ENCODE measurements at regions not wholly inside any gene's neighbourhood (a gene's known extent, or its start where the extent isn't known, plus 50 kb on each side); places are given as distances from the start of the nearest gene placed in this dataset.
"Not testable (repeated sequence)": the region's sequence is repeated elsewhere in the genome, so short reads cannot be mapped to it uniquely, and the experiment has no call there.

DNA sequence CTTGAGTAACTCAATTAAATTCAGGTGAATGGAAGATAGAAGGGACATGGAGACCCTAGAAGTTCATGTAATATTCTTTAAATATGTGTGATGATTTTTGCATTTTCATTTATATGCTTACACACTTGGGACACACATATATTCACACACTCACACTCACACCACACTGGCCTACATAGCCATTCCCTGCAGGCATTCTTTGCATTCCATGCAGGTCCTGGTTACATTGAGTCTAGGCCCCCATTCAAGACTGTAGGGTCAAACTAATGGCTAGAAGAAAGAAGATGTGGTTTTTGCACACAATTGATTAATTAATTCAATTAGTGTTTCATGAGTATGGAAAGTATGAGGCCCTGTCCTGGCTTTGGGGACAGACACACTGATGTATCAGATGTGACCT is 249.4 kb downstream of the HNMT start:
- in situ Hi-C loops (cut with MboI; ENCODE audit: low sequenced_read_pairs), result no loop called here

DNA sequence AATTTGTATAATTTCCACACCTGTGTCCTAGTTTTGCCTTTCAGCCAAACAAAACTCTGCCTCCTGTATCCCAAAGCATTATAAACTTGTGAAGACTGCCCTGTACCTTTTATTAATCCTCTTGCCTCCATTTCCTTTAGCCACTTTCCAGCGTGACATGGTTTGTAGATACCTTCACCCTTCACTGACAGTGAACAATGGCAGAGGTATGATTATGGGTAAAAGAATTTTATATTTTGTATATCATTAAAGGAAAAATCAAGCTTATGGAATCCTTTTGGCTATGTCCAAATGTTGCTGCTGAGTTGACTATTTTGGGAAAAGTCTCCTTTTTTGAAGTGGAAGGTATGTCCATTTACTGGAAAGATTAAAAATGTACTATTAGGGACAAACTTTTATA is 251.7 kb downstream of the HNMT start:
- in situ Hi-C loops (cut with MboI; ENCODE audit: low sequenced_read_pairs), result no loop called here

DNA sequence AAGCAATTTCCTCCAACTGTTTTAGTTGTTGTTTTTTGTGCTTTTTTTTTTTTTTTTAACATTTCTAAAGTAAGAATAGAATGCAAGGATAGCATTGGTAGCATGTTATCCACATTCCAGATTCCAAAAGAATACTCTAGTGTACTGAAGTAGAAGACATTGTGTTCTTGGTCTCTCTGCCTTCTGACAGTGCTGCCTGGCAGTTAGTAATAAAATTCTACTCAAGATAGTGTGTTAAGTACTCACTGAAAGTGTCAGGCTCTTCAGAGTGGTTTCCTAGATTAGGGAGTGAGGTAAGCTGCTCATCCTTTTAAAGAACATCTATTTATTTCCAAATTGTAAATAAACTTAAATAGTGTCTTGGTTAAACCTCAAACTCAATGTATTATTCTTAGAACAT is 253.7 kb downstream of the HNMT start:
- in situ Hi-C loops (cut with MboI; ENCODE audit: low sequenced_read_pairs), result no loop called here

DNA sequence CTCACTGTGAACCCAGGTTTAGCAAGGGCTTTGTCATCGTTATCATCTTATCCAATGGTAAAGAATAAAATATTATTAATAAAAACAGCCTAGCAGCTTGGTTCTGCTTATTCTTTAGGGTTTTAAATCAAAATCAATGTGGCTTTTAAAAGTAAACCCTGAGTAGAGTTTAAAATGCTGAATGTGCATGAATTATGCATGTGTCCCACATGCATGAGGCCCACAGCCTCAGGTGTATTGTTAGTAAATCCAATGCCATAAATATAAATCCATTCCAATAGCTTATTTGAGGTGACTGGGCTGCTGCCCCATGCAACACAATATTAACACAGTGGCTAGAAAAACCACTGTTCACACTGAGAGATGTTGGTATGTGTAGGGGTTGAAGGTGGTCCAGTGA is 254.1 kb downstream of the HNMT start:
- in situ Hi-C loops (cut with MboI; ENCODE audit: low sequenced_read_pairs), result no loop called here

DNA sequence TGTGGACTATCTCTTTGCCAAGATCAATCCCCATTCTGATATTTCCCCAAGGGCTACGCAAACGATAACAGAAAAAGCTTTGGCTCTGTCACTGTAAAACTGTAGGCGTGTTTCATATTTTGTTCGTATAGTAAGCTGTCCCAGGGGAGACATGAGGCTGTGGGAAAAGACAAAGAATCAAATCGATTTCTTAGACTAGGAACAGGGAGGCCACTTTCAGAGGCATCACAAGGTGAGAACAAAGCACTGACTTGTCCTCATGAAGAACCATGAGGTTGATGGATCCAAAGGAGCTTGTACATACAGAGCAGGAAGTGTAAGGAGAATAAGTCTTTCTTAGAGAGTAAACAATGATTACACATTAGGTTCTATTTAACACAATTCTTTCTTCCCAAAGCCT is 255.7 kb downstream of the HNMT start:
- in situ Hi-C loops (cut with MboI; ENCODE audit: low sequenced_read_pairs), result no loop called here

DNA sequence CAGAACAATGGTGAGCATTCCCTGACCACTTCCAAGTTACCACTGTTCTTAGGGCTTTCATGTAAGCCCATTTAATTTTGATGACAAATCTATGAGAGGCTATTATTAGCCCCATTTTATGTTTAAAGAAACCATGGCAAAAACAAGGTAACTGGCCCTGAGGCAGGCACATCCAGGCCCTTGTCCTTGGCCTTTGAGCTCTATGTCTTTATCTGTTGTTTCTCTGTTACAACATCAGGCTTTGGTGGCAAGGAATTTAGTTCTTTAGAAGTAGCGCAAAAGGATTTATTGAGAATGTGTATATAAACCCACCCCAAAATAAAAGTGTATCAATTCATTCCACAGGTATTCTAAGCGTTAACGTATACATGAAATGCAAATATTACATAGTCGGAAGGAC is 257.1 kb downstream of the HNMT start:
- in situ Hi-C loops (cut with MboI; ENCODE audit: low sequenced_read_pairs), result no loop called here

DNA sequence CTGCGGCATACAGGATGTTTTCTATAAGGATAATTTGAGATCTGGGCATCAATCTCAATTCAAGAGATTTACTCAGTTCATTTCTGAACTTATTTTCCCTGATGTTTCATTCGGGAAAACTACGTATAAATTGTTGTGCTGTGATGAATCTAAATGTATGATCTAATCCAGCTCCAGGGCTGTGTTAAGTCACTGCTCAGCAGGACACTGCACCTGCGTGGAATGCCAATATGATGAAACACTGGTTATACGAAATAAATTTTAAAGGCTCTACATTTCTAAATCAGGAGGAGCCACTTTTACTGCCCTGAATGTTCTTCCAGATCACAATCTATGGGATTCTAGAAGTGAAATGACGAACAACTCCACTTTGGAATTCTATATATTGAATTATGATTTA is 259.0 kb downstream of the HNMT start:
- in situ Hi-C loops (cut with MboI; ENCODE audit: low sequenced_read_pairs), result no loop called here

DNA sequence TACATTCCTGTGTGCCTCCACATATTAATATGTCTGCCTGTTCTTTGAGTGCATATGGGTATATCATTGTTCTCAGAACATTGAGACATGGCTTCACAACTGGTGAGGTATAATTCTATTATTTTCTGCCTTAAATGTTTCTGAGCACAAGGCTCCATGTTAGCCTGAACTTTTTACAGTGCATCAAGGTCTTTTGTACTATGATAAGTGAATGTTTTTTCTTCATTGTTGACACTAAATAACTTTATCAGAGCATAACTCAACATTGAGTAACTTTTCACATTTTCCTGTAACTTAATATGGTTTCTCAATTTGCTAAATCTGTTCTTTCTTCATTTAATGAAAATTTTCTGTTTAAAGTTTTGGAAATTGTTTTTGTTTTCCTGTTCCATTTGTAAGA is 262.9 kb downstream of the HNMT start:
- in situ Hi-C loops (cut with MboI; ENCODE audit: low sequenced_read_pairs), result no loop called here

DNA sequence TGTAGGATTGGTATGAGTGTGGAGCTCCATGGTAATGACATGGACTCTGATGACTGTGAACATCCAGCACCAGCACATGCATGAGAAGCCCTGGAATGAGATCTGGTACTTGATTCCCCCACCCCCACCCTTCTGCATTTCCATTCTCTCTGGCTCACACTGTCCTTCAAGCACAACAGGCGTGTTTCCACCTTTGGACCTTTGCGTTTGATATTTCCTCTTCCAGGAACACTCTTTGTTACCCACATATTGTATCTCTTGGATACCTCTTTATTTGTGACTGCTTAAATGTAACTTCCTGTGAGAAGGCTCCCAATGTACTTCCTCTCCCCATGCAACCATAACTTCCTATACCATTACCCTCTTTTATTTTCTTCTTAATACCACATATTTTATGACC is 263.8 kb downstream of the HNMT start:
- in situ Hi-C loops (cut with MboI; ENCODE audit: low sequenced_read_pairs), result no loop called here

DNA sequence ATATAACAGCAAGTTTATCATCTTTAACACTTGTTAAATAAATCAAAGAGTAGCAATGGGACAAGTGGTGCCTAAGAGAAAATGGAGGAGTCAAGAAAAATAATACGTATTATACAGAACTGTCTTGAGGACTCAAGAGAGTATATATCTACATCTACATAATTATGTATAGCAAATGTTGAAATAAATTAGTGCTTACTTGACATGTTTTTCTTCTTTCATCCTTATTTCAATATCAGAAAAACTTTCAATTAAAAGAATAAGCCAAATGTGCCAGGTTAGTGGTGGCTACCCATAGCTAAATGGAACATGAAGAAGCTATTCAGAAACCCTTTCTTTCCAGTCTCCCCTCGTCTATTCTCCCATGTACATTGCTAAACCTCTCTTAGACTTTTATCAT is 267.3 kb upstream of the SPOPL start:
- in situ Hi-C loops (cut with MboI; ENCODE audit: low sequenced_read_pairs), result no loop called here

DNA sequence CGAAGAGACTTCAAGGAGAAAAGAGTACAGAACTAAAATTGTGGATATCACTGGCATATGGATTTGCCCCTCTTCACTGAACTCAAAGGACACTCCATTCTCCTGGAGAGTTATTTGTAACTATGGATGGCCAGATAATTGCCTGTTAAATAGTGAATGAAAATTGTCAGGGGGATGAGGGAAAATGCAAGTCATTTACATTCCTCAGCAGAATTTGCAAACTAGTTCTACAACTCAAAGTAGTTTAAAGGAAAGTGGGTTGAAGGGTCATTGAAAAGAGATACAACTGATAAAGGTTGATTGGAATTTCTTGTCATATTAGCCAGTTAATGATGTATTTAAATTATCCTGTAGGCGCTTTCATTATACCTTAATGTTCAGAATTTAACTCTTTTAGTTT is 266.5 kb upstream of the SPOPL start:
- in situ Hi-C loops (cut with MboI; ENCODE audit: low sequenced_read_pairs), result no loop called here

DNA sequence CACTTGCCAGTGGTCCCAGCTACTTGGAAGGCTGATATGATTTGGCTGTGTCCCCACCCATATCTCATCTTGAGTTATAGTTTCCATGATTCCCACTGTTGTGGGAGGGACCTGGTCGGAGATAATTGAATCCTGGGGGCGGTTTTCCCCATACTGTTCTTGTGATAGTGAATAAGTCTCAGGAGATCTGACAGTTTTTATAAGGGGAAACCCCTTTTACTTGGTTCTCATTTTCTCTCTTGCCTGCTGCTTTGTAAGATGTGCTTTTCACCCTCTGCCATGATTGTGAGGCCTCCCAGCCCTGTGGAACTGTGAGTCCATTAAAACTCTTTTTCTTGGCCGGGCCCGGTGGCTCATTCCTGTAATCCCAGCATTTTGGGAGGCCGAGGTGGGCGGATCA is 265.4 kb upstream of the SPOPL start:
- in situ Hi-C loops (cut with MboI; ENCODE audit: low sequenced_read_pairs), result no loop called here

DNA sequence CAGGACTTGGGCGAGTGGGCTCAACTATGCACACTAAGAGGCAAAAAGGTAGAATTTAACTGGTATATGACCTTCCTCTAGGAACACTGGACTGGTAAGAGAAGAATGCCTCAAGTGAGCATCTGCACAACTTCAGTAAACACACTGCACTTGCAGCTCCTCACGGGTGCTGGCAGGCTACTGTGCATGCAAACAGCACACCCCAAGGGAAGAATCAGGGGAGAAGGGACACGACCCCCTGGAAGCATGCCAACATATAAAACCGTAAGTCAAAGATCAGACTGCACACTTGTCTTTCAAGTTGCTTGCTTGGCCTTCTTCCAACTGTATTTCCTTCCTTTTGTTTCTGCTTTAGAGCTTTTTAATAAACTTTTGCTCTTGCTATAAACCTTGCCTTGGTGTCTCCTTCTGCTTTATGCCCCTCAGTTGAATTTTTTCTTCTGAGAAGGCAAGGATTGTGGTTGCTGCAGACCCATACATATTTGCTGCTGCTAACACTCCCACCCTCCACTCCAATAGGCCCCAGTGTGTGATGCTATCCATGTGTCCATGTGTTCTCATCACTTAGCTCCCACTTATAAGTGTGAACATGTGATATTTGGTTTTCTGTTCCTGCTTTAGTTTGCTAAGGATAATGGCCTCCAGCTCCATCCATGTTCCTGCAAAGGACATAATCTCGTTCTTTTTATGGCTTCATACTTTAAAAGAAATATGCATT is 263.7 kb upstream of the SPOPL start:
- in situ Hi-C loops (cut with MboI; ENCODE audit: low sequenced_read_pairs), result no loop called here

DNA sequence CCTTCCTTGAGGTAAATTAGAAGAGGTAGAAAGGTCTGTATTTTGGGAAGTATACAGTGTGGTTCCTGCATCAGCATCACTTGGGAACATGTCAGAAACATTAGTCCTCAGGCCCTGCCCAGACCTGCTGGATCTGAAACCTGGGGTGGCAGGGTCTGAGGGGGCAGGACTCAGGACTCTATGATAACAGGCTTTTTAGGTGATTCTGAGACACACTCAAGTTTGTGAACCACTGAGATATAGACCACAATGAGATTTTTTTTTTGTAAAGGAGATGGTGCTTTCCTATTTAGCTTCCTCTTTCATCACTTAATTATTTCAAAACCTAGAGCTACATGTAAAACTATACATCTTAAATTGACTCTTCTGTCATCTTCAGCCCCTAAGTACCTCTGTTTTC is 262.7 kb upstream of the SPOPL start:
- in situ Hi-C loops (cut with MboI; ENCODE audit: low sequenced_read_pairs), result no loop called here

DNA sequence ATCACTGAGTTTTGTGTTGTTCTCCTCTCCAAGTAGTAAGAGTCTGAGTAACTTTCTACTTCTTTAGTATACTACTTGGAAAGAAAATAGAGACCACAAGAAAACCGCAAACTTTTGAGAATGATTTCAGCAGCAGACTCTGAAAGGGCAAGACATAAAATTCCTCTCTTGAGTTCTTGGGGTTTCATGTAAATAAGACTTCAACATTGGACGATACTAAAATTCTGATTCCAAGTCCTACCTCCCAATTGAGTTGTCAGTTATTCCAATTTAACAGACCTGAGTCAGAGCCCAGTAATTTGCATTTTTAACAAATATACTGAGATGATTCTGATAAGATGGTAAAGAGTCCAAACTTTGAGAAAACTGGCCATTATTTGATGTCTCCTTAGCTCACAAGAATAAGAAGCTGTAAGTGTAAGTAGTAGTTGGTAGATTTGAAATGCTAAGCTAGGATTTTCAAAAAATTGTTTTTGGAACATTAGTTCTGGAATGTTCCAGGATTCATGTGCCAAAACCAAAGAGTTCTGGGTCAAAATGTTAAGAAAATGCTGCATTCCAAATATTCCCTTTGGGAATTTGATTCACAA is 261.6 kb upstream of the SPOPL start:
- in situ Hi-C loops (cut with MboI; ENCODE audit: low sequenced_read_pairs), result no loop called here

DNA sequence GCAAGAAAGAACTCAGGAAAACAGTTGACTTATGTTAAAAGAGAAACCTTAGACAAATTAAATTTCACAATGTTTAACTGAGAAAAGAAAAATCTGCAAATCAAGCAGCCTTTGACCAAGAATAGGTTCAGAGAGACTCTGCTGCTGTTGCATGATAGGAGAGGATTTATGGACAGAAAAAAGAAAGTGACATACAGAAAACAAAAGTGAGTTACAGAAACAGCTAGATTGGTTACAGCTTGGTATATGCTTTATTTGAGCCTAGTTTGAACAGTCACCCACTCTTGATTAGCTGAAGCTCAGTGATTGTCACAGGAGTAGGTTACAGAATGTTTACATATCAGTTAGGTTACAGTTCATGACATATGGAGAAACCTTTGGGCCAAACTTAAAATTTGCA is 258.2 kb upstream of the SPOPL start:
- in situ Hi-C loops (cut with MboI; ENCODE audit: low sequenced_read_pairs), result no loop called here

DNA sequence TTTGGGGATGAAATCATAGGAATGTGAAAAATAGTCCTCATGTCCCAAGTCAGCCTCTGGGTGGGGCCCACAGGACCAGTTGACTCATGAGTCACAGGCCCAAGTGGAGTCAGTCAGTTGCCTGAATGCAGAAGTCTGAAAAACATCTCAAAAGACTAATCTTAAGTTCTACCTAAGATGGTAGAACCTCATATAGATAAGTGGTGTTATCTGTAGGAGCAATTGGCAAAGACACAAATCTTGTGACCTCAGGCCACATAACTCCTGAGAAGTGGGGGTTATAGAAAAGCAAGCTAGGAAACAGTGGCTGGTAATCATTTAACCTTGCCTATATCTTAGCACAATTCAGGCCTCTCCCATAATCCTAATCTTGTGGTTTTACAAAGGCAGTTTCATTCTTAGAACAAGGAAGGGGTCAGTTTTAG is 257.1 kb upstream of the SPOPL start:
- in situ Hi-C loops (cut with MboI; ENCODE audit: low sequenced_read_pairs), result no loop called here

DNA sequence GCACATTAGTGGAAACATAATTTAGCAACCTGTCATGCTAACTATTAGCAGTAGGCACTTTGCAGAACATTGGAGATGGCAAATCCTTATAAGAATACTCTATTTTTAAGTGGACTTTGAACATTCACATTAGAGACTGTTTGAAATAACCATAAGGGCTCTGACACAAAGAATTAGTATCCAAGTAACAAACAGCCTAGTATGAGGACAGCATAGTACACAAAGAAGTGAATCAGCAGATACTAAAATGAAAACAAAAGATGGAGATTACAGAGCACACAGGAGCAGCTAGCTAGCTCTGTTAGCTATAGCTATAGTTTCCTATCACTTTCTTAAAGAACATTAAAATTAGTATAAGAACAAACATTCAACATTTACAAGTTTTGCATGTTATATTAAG is 256.3 kb upstream of the SPOPL start:
- in situ Hi-C loops (cut with MboI; ENCODE audit: low sequenced_read_pairs), result no loop called here

DNA sequence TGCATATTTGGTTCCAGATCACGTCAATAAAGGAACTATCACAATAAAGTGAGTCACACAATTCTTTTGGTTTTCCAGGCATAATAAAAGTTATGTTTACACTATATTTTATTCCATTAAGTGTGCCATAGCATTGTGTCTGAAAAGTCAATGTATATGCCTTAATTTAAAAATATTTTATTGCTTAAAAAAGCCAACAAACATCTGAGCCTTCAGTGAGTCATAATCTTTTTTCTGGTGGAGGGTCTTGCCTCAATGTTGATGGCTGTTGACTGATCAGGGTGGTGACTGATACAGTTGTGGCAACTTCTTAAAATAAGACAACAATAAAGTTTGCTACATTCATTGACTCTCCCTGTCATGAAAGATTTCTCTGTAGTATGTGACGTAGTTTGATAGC is 254.3 kb upstream of the SPOPL start:
- in situ Hi-C loops (cut with MboI; ENCODE audit: low sequenced_read_pairs), result no loop called here

DNA sequence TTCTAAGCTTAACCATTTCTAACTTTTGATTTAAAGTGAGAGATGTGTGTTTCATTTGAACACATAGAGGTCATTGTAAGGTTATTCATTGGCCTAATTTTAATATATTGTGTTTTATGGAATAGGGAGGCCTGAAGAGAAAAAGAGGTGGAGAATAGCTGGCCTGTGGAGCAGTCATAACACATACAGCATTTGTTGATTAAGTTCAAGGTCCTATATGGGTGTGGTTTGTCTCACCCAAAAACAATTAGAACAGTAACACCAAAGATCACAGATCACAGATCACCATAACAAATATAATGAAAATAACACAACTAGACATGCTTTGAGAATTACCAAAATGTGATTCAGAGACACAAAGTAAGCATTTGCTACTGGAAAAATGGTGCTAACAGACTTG is 252.4 kb upstream of the SPOPL start:
- in situ Hi-C loops (cut with MboI; ENCODE audit: low sequenced_read_pairs), result no loop called here

DNA sequence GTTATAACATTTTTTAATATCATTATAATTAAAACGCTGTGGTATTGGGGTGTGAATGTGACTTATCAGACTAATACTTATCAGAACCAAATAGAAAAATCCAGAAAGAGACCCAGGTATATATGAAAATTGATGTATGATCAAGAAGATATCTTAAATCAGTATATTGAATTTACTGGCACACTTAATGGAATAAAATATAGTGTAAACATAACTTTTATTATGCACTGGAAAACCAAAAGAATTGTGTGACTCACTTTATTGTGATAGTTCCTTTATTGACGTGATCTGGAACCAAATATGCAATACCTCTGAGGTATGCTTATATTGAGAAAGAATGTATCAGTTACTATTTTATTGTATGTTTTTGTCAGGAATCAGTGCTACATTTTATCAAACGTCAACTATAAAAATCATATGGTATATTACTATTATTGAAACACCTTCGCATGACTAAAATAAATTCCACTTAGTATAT is 250.7 kb upstream of the SPOPL start:
- in situ Hi-C loops (cut with MboI; ENCODE audit: low sequenced_read_pairs), result not testable (repeated sequence)

DNA sequence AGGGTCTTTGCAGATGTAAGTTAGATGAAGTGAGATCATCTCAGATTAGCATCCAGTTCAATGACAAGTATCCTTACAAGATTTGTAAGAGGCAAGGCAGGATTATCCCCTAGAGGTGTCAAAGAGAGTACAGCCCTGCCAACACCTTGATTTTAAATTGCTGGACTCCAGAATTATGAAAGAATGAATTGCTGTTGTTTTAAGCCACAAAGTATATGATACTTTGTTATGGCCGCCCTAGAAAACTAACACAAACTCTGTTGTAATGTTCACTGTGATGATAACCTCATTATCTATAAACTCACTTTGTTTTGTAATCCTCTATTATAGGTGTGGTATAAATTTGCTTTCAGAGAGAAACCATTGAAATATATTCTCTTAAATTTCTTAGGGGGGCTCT is 249.0 kb upstream of the SPOPL start:
- in situ Hi-C loops (cut with MboI; ENCODE audit: low sequenced_read_pairs), result no loop called here

DNA sequence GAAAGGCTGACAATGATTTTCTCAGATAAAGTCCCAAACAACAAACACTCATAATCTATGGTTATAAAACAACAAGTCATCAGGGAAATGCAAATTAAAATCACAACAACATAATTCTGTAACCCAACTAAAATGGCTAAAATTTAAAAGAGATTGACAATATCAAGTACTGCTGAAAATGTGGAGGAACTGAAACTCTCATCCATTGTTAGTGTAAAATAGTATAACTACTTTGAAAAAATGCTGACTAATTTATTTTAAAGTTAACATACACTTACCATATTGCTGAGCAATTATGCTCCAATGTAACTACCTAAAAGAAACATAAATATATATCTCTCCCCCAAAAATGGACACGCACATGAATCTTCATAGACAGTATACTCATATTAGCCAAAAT is 245.9 kb upstream of the SPOPL start:
- in situ Hi-C loops (cut with MboI; ENCODE audit: low sequenced_read_pairs), result no loop called here

Data from HL-60/S4 treated with phorbol 12-myristate 13-acetate at 8.2 ng/mL for 4 days and 3 days (cell line).